ENCODE measurements at regions not wholly inside any gene's neighbourhood (a gene's known extent, or its start where the extent isn't known, plus 50 kb on each side); places are given as distances from the start of the nearest gene placed in this dataset.

GRCh38 chr2:19472391-19472978, 114.1 kb upstream of the OSR1 start:
- TF ChIP-seq, protein P1, sequence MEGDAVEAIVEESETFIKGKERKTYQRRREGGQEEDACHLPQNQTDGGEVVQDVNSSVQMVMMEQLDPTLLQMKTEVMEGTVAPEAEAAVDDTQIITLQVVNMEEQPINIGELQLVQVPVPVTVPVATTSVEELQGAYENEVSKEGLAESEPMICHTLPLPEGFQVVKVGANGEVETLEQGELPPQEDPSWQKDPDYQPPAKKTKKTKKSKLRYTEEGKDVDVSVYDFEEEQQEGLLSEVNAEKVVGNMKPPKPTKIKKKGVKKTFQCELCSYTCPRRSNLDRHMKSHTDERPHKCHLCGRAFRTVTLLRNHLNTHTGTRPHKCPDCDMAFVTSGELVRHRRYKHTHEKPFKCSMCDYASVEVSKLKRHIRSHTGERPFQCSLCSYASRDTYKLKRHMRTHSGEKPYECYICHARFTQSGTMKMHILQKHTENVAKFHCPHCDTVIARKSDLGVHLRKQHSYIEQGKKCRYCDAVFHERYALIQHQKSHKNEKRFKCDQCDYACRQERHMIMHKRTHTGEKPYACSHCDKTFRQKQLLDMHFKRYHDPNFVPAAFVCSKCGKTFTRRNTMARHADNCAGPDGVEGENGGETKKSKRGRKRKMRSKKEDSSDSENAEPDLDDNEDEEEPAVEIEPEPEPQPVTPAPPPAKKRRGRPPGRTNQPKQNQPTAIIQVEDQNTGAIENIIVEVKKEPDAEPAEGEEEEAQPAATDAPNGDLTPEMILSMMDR (IDR thresholded peaks at IDR 0.05) = no peak
- TF ChIP-seq POLR2A (IDR thresholded peaks at IDR 0.05) = no peak
- DNase-seq = no peak
- Histone ChIP-seq H3K36me3 (no peaks in the 10 kb centered on the region), H3K27me3 (no peaks in the 10 kb centered on the region), H3K4me1 (peaks cover 0 to 8% (median 0%) of the 10 kb centered on the region in 4 donors), H3K9me3 (no peaks in the 10 kb centered on the region), H3K27ac (no peak overlapping the region), H3K4me3 (no peak overlapping the region)
- ATAC-seq = no peak
- intact Hi-C loops (cut with DNase I) = no loop called here
- WGBS (ENCODE audit: insufficient coverage, low coverage, low lambda C conversion rate, missing lambda C conversion rate) = 65% methylated on average over 4 of the region's 4 CpGs

- Histone ChIP-seq H3K4me3 (no peak overlapping the region), H3K4me1 (peaks cover 0 to 6% (median 0%) of the 10 kb centered on the region in 4 donors), H3K9me3 (no peaks in the 10 kb centered on the region), H3K27ac (no peak overlapping the region), H3K27me3 (no peaks in the 10 kb centered on the region), H3K36me3 (no peaks in the 10 kb centered on the region)
- ATAC-seq (no peak), DNase-seq (no peak)
- intact Hi-C loops (cut with DNase I) = no loop called here
- TF ChIP-seq, protein P1 (IDR thresholded peaks at IDR 0.05) = no peak
- no peak for TF ChIP-seq POLR2A (IDR thresholded peaks at IDR 0.05)
- 76% methylated on average over 4 of the region's 4 CpGs for WGBS (ENCODE audit: insufficient coverage, low coverage, low lambda C conversion rate, missing lambda C conversion rate)
Observed at GRCh38 chr2:19471491-19471890, 113.1 kb upstream of the OSR1 start.

DNA sequence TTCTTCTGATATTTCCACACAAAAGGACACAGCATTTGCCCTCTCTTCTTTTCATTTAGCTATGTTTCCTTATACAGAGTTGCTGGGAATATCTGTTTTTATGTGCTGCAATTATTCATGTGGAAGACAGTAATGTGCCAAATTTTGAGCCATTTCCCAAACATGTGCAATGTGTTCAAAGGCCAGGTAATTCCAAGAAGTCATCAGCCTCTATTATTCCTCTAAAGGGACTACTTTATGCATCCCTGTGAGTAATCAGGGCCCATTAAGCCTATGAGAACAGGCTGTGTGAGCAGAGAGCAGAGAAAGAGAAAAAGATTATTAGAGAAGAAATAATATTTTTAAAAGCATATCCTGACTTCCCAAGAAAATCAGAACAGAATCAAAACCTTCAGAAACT, 107.6 kb upstream of the OSR1 start:
- Histone ChIP-seq H3K36me3 (no peaks in the 10 kb centered on the region), H3K27ac (no peak overlapping the region), H3K27me3 (no peaks in the 10 kb centered on the region), H3K9me3 (no peaks in the 10 kb centered on the region), H3K4me1 (no peaks in the 10 kb centered on the region), H3K4me3 (no peak overlapping the region)
- no peak for DNase-seq
- ATAC-seq = peak in 1 of 4 donors; percentile 29
- intact Hi-C loops (cut with DNase I) = no loop called here
- TF ChIP-seq, protein P1 (IDR thresholded peaks at IDR 0.05) = no peak
- TF ChIP-seq POLR2A (IDR thresholded peaks at IDR 0.05) = no peak

DNA sequence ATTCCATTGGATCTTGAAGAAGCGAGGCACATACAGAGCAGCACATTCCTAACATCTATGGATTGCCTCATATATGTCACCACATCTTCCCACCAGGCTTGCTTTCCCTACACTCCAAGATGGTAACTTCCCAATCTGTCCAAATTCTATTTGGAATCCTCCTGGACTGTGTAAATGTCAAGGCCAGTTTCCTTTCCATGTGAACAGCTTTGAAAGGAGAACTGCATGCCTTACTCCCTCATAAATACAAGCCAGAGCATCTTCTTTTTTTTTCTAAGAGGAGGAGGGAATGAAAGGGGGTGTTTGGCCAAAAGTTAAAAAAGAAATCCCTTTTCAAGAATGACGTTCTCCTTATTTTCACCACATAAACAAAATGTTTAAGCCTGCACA, 103.8 kb upstream of the OSR1 start:
- 52% methylated on average over 2 of the region's 2 CpGs for WGBS (ENCODE audit: insufficient coverage, low coverage, low lambda C conversion rate, missing lambda C conversion rate)
- Histone ChIP-seq H3K4me3 (no peak overlapping the region), H3K27ac (no peak overlapping the region), H3K4me1 (no peaks in the 10 kb centered on the region), H3K9me3 (no peaks in the 10 kb centered on the region), H3K36me3 (no peaks in the 10 kb centered on the region), H3K27me3 (no peaks in the 10 kb centered on the region)
- ATAC-seq (no peak), DNase-seq (no peak)
- intact Hi-C loops (cut with DNase I) = no loop called here
- TF ChIP-seq POLR2A (IDR thresholded peaks at IDR 0.05) = no peak
- TF ChIP-seq, protein P1 (IDR thresholded peaks at IDR 0.05) = no peak

Measured in right lobe of liver (tissue), 6 donors.